NB4 (cell line): ENCODE measurements at regions not wholly inside any gene's neighbourhood (a gene's known extent, or its start where the extent isn't known, plus 50 kb on each side); places are given as distances from the start of the nearest gene placed in this dataset.
"Not testable (repeated sequence)": the region's sequence is repeated elsewhere in the genome, so short reads cannot be mapped to it uniquely, and the experiment has no call there.

Experiments used
- CTCF ChIP-seq: IDR thresholded peaks from one replicate; pipeline ENCODE4 v1.5.1; 2012; ENCODE audit warnings: low read depth, low read length
- MAX ChIP-seq: IDR thresholded peaks from 2 replicates; pipeline ENCODE4 v1.6.1; 2011; ENCODE audit warnings: low read depth, low read length
- POLR2A ChIP-seq: IDR thresholded peaks from 2 replicates; pipeline ENCODE4 v1.6.1; 2011; ENCODE audit warnings: mild to moderate bottlenecking; ENCODE audit not compliant: insufficient read length; ENCODE audit errors: extremely low read depth

- not testable (repeated sequence) for TF ChIP-seq MAX, CTCF, POLR2A
Observed at GRCh38 chr1:4135853-4136252, 235.8 kb upstream of the C1orf174 start.
